ENCODE measurements at regions not wholly inside any gene's neighbourhood (a gene's known extent, or its start where the extent isn't known, plus 50 kb on each side); places are given as distances from the start of the nearest gene placed in this dataset.

DNA sequence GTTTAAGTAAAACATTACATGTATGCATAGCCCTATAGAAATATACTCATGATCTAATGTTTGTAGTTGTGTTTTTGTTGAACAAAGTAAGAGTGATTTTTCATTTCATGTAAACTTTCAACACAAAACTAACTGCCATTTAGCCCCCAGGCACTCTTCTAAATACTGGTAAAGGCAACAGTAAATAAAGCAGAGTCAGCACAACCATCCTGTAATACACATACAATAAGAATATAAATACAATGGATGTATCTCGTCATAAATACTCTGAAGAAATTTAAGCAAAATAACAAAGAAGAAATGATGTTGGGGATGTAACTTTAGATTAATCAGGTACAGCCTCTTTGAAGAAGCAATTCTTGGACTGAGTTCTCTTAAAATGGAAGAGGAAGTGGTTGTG lies 821.2 kb downstream of the ARAP2 start:
- DNase-seq (ENCODE audit: low read depth): no peak

DNA sequence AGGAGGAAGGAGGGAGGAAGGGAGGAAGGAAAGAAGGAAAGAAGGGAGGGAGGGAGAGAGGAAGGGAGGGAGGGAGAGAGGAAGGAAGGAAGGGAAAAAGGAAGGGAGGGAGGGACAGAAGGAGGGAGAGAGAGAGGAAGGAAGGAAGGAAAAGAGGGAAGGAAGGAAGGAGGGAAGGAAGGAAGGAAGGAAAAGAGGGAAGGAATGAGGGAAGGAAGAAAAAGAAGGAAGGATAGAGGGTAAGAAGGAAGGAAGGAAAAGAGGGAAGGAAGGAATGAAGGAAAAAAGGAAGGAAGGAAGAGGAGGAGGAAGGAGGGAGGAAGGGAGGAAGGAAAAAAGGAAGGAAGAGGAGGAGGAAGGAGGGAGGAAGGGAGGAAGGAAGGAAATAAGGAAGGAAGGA lies 796.8 kb downstream of the ARAP2 start:
- no peak for DNase-seq (ENCODE audit: low read depth)

DNA sequence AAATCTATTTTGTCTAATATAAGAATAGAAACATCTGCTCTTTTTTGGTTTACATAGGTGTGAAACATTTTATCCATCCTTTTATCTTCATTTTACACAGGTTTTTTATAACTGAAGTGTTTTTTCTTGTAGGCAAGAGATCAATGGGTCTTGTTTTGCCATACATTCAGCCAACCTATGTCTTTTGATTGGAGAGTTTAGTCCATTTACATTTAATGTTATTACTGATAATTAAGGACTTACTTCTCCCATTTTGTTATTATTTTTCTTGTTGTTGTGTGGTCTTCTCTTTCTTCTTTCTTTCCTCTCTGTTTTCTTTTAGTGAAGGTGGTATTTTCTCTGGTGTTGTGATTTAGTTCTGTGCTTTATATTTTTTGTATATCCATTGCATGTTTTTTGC lies 785.3 kb downstream of the ARAP2 start:
- DNase-seq (ENCODE audit: low read depth): no peak

DNA sequence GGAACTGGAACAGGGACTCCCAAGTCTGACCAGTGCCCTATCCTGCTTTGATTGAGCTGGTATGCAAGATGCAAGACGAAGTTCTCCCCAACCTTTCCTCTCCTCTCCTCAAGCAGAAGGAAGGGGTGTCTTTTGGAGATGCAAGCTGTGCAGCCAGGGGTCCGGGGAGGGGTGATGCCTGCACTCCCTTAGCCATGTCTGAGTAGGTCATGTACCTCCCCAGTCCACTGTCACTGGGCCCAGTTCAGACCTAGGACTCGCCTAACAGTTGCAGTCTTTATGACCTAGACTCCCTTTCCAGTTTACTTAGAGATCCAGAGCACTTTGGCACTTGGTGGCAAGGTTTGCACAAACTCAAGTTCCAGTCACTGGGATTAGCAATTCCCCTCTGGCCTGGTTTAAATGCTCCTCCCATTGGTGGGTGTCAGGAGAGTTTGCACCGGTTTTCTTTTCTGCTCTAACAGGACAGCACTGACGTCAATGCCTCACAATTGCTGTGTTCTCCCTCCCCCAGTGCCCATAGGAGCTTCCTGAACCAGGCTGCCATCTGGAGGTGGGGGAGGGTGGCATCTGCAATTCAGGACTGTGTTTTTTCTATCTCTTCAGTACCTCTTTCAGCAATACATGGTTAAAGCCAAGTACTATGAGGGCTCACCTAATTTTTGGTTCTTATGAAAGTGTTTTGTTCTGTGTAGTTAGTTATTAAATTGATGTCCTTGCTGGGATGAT lies 782.2 kb downstream of the ARAP2 start:
- DNase-seq (ENCODE audit: low read depth): no peak

DNA sequence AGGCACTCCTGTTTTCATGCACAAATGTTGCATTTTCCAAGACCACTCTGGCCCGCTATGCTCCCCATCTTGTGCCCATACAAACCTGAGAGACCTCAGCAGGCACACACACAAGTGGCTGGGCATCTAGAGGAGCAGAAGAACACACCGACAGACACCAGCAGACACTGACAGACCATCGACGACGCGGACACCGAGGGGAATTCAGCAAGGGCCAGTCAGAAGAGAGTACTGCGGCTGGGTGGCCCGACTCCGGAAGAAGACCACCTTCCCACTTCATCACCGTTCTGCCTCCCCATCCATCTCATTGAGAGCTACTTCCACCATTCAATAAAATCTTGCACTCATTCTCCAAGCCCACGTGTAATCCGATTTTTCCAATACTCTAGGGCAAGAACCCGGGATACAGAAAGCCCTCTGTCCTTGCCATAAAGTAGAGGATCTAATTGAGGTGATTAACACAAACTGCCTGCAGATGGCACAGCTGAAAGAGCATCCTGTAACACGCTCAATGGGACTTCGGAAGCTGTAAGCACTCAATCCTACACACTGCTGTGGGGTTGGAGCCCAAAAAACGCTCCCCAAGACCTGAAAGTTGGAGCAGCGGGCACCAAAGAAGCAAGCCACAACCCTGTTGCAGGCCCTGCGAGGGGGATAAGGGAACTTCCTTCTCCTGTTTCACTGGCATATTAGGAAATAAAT lies 780.9 kb downstream of the ARAP2 start:
- DNase-seq (ENCODE audit: low read depth): no peak

DNA sequence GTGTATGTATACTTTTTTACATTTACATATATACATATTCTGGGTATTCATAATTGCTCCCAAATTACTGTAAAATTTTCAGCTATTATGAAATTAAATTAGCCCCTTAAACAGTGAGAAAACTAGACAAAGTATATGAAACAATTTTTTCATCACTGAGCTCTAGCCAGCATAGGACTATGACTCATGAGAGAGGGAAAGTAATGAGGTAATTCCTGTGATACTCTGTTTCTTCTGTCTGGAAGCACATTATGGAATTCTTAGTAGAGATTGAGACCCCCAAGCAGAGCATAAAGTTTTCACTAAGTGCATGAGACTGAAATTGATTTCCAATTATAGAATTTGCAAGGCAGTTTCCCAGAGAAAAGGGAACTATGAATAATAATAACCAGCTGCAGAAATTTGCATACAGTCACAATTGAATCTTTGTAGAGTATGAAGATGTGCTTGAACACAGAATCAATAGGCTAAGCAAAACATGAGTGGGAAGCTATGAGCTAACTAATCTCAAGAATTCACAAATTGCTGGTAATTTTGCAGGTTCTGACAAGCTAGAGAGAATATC lies 779.3 kb downstream of the ARAP2 start:
- DNase-seq (ENCODE audit: low read depth): no peak

DNA sequence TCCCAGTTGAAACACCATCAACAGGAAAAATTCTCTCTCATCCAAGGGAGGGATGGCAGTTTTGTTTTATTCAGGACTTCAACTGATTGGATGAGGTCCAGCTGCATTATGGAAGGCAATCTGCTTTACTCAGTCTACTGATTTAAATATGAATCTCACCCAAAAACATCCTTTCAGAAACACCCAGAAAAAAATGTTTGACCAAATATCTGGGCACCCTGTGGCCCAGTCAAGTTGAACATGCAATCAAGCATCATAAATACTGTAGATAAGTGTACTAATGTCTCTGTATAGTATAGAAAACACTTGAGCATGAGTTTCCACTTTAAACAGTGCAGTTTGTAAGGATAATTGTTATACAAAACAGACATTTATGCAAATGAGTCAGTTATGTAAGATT lies 753.2 kb downstream of the ARAP2 start:
- DNase-seq (ENCODE audit: low read depth): no peak

DNA sequence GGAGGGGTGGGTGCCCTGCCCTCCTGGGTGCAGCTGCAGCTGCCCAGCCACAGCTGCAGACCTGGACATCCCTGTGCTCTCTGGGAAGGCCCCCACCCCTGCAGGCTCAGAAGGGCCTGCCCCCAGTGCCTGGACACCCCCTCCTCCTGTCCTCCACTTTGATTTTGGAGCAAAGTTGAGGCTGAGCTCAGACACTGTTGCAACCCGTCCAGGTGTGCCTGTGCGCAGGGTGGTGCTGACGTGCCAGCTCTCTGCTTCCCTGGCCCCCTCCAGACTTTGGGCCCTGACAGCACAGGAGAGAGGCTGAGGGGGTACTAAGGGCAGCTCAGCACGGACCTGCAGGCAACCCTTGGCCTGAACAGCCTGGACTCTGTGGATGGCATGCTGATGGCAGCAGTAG lies 750.3 kb downstream of the ARAP2 start:
- DNase-seq (ENCODE audit: low read depth): no peak

DNA sequence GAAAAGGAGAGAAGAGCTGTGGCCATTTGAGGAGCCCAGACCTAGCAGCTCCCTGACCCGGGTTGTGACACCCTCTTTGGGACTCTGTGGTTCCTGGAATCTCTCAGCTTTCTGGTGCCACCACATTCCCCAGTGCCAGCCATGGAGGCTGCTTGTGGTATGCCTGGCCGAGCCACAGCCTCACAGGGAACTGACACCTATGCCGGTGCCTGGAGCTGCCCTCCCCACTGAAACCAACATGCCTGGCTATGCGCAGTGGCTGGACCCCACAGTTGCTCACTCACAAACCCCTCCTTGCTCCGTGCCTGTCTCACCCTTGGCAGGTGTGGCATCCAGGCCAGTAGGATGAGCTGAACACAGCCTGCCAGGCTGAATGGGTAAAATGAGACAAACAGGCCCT lies 749.4 kb downstream of the ARAP2 start:
- no peak for DNase-seq (ENCODE audit: low read depth)

DNA sequence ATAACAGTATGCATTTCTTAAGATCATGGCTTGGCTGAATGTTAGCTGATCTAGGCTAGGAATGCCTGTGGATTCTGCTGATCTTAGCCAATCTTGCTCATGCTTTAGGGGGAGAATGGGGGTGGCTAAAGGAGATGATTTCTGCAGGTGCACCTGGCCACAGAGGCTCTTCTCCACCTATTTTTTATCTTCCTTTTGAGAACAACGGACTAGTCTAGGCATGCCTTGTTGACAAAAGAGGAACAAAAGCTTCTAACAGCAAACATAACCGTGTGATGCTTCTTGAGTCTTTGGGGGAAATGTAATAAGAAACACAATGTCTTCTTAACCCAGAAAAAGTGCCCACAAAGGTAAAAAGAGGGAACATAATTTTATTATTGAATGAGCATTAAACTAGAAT lies 743.5 kb downstream of the ARAP2 start:
- DNase-seq (ENCODE audit: low read depth): no peak

DNA sequence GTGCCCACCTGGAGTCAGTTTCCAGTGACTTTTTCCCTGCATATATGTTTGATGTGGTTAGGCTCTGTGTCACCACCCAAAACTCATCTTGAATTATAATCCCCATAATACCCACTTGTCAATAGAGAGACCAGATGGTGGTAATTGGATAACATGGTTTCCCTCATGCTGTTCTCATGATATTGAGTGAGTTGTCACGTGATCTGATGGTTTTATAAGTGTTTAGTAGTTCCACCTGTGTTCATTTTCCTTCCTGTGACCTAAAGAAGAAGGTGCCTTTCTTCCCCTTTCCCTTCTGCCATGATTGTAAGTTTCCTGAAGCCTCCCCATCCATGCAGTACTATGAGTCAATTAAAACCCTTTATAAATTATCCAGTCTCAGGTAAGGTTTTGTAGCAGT lies 740.9 kb downstream of the ARAP2 start:
- DNase-seq (ENCODE audit: low read depth): no peak

DNA sequence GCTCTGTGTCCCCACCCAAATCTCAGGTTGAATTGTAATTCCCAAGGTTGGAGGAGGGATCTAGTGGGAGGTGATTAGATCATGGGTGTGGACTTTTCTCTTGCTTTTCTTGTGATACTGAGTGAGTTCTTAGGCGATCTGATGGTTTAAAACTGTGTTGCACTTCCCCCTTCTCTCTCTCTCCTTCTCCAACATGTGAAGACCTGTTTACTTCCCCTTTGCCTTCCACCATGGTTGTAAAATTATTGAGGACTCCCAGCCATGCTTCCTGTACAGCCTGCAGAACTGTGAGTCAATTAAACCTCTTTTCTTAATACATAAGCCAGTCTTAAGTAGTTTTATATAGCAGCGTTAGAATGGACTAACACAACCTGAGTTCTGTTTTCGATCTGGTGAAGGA lies 738.2 kb downstream of the ARAP2 start:
- DNase-seq (ENCODE audit: low read depth): no peak

DNA sequence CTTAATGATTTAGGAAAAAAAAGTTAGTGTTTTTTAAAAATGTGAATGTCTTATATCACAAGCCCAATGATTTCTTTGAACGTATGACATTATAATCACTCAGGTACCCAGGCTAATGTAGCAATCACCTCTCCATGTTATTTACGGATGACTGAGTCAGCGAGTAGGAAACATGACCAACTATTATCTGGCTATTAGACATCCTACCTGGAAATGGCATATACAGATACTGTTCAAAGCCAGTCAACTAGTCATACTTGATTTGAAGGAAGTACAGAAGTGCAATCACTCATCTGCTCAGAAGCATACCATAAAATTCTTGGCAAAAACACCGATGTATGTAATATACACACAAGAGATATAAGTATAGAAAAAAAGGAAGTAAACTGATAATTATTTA lies 732.5 kb downstream of the ARAP2 start:
- no peak for DNase-seq (ENCODE audit: low read depth)

DNA sequence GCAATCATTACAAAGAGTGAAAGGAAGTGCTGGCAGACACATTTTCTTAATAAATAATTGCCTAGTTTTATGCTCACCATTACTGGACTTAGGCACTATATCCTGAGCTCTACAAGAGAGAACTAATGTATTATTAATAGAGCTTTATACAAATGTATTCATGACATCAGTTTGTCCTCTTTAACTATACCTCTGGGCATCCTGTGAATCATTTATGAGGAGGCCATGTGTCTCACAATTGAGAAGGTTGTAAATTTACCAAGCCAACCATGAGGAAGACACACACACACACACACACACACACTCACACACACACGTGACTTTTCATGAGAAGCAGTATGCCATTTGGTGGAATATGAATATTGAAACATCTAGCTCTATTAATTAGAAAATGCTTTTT lies 728.2 kb downstream of the ARAP2 start:
- no peak for DNase-seq (ENCODE audit: low read depth)

DNA sequence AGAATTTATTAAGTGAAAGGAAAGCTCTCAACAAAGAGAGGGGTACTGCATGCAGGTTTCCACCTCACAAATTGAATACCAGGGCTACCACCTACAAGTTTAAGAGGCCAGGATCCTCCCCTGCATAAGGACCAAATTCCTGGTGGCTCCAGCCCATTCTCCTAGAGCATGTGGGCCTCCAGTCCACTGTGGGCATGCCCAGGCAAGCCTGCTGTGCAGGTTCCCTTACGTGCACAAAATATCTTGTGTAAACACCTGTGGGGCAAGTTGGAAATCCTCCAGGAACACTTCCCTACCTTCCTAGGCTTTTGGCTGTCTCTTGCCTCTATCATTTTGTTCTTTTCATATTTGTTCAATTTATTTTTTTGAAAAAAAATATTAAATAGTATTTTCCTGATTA lies 724.3 kb downstream of the ARAP2 start:
- DNase-seq (ENCODE audit: low read depth): no peak

DNA sequence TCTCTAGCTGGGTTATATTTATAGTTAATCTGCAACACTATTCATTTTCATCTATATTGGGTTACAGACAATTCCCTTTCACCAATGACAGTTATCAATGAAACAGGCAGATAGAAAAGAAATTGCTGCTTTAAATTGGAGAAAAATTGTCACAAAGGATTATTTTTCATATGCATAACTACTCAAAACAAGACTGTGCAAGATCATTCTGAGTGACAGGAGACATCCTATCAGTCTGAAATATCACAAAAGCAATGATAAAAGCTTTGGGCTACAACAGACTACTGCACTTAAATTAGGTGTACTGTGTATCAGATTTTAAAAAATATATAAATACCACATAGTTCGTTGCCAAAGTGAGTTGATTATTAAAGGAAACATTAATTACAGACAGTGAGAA lies 722.6 kb downstream of the ARAP2 start:
- DNase-seq (ENCODE audit: low read depth): no peak

DNA sequence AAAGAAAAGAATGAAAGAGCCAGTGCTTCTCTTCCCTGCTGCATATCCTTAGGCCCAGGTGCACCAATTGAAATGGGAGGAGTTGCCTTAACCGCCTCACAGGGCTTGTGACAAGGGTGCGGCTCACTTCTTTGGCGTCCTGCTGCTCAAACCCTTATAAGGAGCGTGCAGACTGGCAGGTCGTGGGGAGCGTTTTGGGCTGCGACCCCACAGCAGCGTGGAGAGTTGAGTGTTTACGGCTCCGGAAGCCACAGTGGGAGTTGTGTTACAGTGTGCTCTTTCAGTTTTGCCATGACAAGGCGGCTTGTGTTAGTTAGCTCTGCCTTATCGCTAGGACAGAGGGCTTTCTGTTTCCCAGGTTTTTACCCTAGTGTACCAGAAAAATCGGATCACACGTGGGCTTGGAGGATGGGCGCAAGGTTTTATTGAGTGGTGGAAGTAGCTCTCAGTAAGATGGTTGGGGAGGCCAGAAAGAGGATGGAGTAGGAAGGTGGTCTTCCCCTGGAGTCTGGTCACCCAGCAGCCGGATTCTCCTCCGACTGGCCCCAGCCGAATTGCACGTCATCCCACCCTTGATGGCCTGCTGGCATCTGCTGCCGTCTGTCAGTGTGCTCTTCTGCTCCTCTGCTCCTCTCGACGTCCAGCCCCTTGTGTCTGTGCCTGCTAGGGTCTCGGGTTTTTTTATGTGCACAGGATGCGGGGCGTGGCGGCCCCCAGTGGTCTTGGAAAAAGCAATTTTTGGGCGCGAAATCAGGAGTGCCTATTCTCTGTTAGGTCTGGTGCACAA lies 718.9 kb downstream of the ARAP2 start:
- no peak for DNase-seq (ENCODE audit: low read depth)

DNA sequence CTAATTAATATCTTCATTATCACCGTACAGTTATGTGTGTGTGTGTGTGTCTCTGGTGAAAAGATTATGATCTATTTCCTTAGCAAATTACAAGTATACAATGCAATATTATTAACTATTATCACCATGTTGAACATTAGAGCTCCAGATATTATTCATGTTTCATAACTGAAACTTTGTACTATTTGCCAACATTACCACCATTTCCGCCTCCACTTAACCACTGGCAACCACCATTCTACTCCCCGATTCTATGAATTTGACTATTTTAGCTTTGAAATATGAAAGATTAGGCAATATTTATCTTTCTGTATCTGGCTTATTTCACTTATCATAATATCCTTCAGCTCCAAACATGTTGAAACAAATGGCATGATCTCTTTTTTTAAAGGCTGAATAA lies 717.9 kb downstream of the ARAP2 start:
- DNase-seq (ENCODE audit: low read depth): no peak

DNA sequence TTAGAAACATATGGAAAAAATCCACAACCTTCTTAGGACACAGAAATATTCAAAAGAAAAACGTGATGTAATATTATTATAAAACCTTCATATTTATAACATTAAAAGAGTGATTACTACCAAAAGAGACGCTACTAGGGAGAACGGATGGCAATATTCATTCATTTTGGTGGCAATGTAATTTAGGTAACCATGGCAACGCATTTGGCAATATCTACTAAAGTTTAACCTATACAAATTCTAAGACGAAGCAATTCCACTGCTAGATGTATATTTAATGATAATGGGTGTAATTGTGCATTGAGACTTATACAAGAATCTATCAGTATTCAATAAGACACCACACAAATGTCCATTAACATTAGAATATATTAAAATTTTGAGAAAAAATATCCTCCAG lies 709.4 kb downstream of the ARAP2 start:
- no peak for DNase-seq (ENCODE audit: low read depth)

DNA sequence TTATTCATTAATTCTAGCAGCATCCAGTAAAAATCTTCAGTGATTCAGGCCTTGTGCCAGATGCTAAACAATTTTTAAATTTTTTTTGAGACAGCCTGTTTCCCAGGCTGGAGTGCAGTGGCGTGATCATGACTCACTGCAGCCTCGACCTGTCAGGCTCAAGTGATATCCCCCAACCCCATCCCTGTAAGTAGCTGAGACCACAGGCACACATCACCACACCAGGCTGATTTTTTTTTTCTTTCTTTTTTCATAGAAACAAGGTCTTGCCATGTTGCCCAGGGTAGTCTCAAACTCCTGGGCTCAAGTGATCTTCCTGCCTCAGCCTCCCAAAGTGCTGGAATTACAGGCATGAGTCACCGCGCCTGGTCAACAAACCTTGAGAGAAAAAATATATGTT lies 705.5 kb downstream of the ARAP2 start:
- no peak for DNase-seq (ENCODE audit: low read depth)

DNA sequence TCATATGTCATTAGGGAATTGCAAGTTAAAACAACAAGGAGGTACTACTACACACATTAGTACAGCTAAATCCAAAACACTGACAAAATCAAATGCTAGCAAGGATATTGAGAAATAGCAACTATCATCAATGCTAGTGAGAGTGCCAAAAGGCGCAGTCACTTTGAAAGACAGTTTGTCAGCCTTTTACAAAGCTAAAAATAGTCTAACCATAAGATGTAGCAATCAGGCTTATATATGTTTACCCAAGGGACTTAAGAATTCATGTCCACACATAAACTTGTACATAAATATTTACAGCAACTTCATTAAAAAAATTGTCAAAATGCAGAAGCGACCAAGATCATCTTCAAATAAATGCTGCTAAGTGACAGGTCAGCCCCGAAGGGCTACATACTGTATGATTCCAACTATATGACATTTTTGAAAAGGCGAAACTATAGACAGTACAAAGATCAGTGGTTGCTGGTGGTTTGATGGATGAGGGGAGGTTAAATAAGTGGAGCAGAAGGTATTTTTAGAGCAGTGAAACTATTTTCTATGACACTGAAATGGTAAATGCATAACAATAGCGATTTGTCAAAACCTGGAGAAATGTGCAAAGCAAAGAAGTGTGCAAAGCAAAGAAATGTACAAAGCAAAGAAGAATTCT lies 704.8 kb downstream of the ARAP2 start:
- no peak for DNase-seq (ENCODE audit: low read depth)

DNA sequence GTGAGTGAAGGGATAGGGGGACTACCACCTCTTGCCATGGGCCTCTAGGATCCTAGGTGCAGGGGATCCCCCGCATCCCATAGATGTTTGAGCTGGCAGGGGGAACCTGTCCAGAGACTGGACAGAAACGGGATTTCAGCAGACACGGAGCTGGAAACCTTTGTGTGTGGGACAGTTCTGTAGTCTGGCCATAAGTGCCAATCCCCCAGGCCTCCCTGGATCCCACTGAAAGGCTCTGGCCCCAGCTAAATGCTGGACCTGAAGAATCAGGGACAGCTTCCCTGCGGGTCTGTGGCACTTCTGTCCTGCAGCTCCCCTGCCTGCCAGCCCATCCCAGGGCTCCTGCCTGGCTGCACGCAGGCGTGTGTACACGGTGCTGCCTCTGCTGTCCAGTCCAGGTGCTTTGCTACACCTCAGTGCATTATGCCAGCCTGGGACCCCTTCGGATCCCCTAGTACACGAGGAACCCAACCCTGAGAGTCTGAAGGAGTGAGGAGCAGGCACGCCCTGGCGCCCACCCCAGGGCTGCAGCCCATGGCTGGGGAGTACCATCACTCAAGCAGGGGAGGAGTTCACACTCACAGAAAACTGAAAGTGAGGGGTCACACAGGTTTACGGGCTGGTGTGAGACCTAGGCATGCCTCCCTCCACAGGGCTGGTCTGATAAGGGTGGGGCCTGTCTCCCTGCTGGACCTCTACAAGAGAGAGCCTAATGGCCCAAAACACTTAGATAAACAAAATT lies 703.0 kb downstream of the ARAP2 start:
- no peak for DNase-seq (ENCODE audit: low read depth)

Measured in EH (cell line).